Heart right ventricle (tissue), 16 donors: ENCODE measurements at regions not wholly inside any gene's neighbourhood (a gene's known extent, or its start where the extent isn't known, plus 50 kb on each side); places are given as distances from the start of the nearest gene placed in this dataset.

Experiments
- ATAC-seq, 8 donors: fragments of 200-7000 bp; cut with Tn5 transposase; one replicate each; pipeline ENCODE4 v1.9.1; 2020; ENCODE audit warnings: mild to moderate bottlenecking in 8 of 8, moderate library complexity in 8 of 8, moderate number of reproducible peaks in 1 of 8
- DNase-seq, 2 donors: peaks; one replicate each; pipeline ENCODE4 v3.0.0-alpha.2; 2020
- H3K27ac ChIP-seq, 10 donors: fragments of 200-600 bp; sonication (generic) in 2 of 10; one replicate each; pipeline versions ENCODE4 v1.5.0 to v1.8.0; 2020 to 2022; ENCODE audit warnings: mild to moderate bottlenecking in 3 of 10
- H3K27me3 ChIP-seq, 7 donors: fragments of 200-600 bp; one replicate each; pipeline ENCODE4 v1.8.0; 2021 to 2022; ENCODE audit warnings: mild to moderate bottlenecking in 2 of 7
- H3K36me3 ChIP-seq, 9 donors: fragments of 200-600 bp; sonication (generic) in 1 of 9; one replicate each; pipeline versions ENCODE4 v1.5.0 to v1.8.0; 2020 to 2022; ENCODE audit warnings: mild to moderate bottlenecking in 2 of 9
- H3K4me1 ChIP-seq, 9 donors: fragments of 200-600 bp; sonication (generic) in 1 of 9; one replicate each; pipeline versions ENCODE4 v1.5.0 to v1.8.0; 2020 to 2022; ENCODE audit warnings: mild to moderate bottlenecking in 4 of 9
- H3K4me3 ChIP-seq, 10 donors: fragments of 200-600 bp; sonication (generic) in 2 of 10; one replicate each; pipeline versions ENCODE4 v1.5.0 to v1.8.0; 2020 to 2022; ENCODE audit warnings: mild to moderate bottlenecking in 7 of 10, moderate library complexity in 2 of 10
- H3K9me3 ChIP-seq, 11 donors: fragments of 200-600 bp in 10 of 11; sonication (generic) in 2 of 11; one replicate each; pipeline versions ENCODE4 v1.5.0 to v1.8.0; 2013 to 2022; ENCODE audit warnings: mild to moderate bottlenecking in 2 of 11, control low read depth in 1 of 11, moderate library complexity in 1 of 11
- CTCF ChIP-seq, 9 donors: fragments of 200-600 bp; sonication (generic) in 2 of 9; IDR thresholded peaks; one replicate each; pipeline versions ENCODE4 v1.5.0 to v1.8.0; 2021 to 2022; ENCODE audit warnings: antibody characterized with exemption in 9 of 9, mild to moderate bottlenecking in 5 of 9, moderate library complexity in 1 of 9
- WGBS, 2 donors: extraction: QIAGEN DNeasy Blood & Tissue Kit; methylation state at CpG; one replicate each; pipeline ENCODE4 v1.1.7; 2013; ENCODE audit warnings: inconsistent platforms in 1 of 2; 5-methylcytosine and 5-hydroxymethylcytosine counted together
- intact Hi-C, 10 donors: fragments of 100-400 bp; cut with DNase I; formaldehyde crosslinking; loops; one replicate each; pipeline versions ENCODE4 v1.11.1 to v1.14.2; 2022
- donor health status: Arrhythmogenic right ventricular cardiomyopathy.
- donor health status: ischemic (EF 13 %, LVEDD 7.1; RV severe dilation, severe dysfunction).
- donor health status: healthy with polysubstance abuse.
- donor health status: DM: no; HTN: yes; CAD: no.
- donor health status: DM: no; HTN: no; CAD: no.
- donor health status: ischemic (EF 25% LVEDD 6.9; RV normal size, moderate dysfunction).
- donor health status: ischemic (EF 25% LVEDD 5.7; RV mildly dilated, moderate dysfunction).
- donor health status: healthy.
- donor health status: DM: yes; HTN: yes; CAD: no.
- donor health status: Ischemic cardiomyopathy.
- donor health status: ischemic (EF 35%, LVEDD 5.7; RV mildly dilated, moderate dysfunction).
- donor health status: nonischemic (EF 11% LVEDD 7.7; RV severe dilation, severe dysfunction).
- donor health status: DM: yes; HTN: yes; CAD: no.
- donor health status: PGD.
- donor health status: ischemic (EF 29% LVEDD 5.4; RV normal size, mild dysfunction).
- donor health status: nonischemic (EF 23%, LVEDD 6.1; RV moderate dilation, normal function).

- Histone ChIP-seq H3K9me3 (peaks cover 0 to 11% (median 0%) of the 10 kb centered on the region in 11 donors), H3K36me3 (no peaks in the 10 kb centered on the region), H3K27me3 (no peaks in the 10 kb centered on the region), H3K4me3 (no peak overlapping the region), H3K27ac (no peak overlapping the region), H3K4me1 (no peaks in the 10 kb centered on the region)
- no peak for TF ChIP-seq CTCF (IDR thresholded peaks at IDR 0.05)
- intact Hi-C loops = no loop called here
- DNase-seq (no peak), ATAC-seq (no peak)
- 80 to 84% methylated on average over 3 of the region's 3 CpGs for WGBS, 2 donors
These were observed 1221.1 kb upstream of the ACVR2A start for GRCh38 chr2:146623771-146624170.

DNA sequence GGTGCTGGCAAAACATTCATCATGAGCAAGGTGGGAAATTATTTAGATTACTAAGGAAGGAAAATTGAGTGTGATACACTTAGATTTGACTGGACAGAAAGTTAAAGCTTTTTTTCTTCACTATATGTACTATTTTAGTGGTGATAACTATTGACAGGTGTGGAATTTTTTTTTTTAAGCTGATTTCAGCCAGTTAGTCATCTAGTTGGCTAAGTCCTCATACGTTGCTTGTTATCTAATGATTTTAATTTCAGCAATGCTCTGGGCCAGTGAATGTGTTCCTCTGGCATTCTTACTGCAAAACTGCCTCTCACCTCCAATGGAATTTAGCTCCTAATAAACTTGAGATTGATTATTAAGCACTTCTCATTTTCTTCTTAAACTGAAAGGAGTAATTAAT, 1223.2 kb upstream of the ACVR2A start:
- intact Hi-C loops = no loop called here
- Histone ChIP-seq H3K27me3 (no peaks in the 10 kb centered on the region), H3K4me1 (no peaks in the 10 kb centered on the region), H3K4me3 (no peak overlapping the region), H3K36me3 (no peaks in the 10 kb centered on the region), H3K9me3 (peaks cover 0 to 20% (median 2%) of the 10 kb centered on the region in 11 donors), H3K27ac (no peak overlapping the region)
- no peak for ATAC-seq
- no peak for DNase-seq
- WGBS, 2 donors = 43 to 45% methylated on average over 1 of the region's 1 CpG
- no peak for TF ChIP-seq CTCF (IDR thresholded peaks at IDR 0.05)

DNA sequence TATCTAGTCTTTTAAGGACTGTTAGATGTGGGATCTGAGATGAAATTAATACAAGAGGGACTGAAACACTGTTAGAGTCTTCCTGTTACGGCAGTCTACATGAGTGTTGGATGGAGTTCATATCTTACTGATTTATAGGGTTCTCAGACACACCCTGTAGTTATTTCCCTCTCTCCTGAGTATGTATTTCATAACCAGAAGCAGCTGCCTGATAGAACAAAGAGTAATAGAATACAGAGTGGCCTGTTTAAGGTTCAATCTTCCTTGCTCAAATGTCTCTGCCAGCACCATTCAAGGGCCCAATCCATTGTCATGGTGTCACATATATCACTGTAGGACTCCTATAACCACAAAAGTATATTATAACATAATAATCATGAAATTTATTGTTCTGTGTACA, 1229.1 kb upstream of the ACVR2A start:
- peaks cover 0 to 44% (median 3%) of the 10 kb centered on the region in 11 donors for H3K9me3 ChIP-seq

DNA sequence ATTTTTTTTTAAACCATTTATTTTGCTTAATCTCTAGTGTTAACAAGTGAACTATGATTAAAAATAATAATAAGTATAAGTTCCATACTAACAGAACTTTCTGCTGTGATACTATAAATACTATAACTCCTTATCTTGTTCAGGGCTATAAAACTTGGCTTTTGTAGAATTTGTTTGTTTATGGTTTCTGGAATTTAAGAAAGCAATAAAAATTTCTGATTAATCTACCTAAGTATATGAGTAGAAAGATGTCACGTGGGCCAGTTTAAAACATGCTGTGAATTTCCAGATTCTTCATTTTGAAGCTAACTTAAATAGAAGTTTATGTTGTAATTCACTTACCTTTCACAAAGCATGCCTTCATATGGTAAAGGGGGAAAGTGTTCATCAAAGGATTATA, 1236.3 kb upstream of the ACVR2A start:
- H3K9me3 ChIP-seq = peaks cover 0 to 4% (median 0%) of the 10 kb centered on the region in 11 donors
- intact Hi-C loops = no loop called here
- no peaks in the 10 kb centered on the region for H3K27me3 ChIP-seq
- H3K4me1 ChIP-seq = no peaks in the 10 kb centered on the region
- TF ChIP-seq CTCF (IDR thresholded peaks at IDR 0.05) = no peak
- H3K27ac ChIP-seq = no peak overlapping the region
- ATAC-seq (no peak), DNase-seq (no peak)
- WGBS, 2 donors = 68 to 78% methylated on average over 1 of the region's 1 CpG
- no peaks in the 10 kb centered on the region for H3K36me3 ChIP-seq
- no peak overlapping the region for H3K4me3 ChIP-seq

More for the DNA sequence above, 1229.1 kb upstream of the ACVR2A start:
- no peak for ATAC-seq
- no peak for DNase-seq
- intact Hi-C loops = no loop called here
- Histone ChIP-seq H3K27me3 (no peaks in the 10 kb centered on the region), H3K27ac (no peak overlapping the region), H3K4me3 (no peak overlapping the region), H3K4me1 (no peaks in the 10 kb centered on the region), H3K36me3 (no peaks in the 10 kb centered on the region)
- WGBS, 2 donors = 78 to 89% methylated on average over 1 of the region's 1 CpG
- no peak for TF ChIP-seq CTCF (IDR thresholded peaks at IDR 0.05)
